ENCODE measurements at regions not wholly inside any gene's neighbourhood (a gene's known extent, or its start where the extent isn't known, plus 50 kb on each side); places are given as distances from the start of the nearest gene placed in this dataset.

- intact Hi-C loops (cut with micrococcal nuclease; ENCODE audit: unreplicated experiment): no loop called here
- Histone ChIP-seq H3K27me3 (ENCODE audit: control insufficient read depth in 1 of 2, insufficient read depth in 2 of 2, low read length in 2 of 2) (peaks cover 3 to 43% of the 10 kb centered on the region in 2 experiments; a peak in 4 of 5 replicates), H3K4me2 (ENCODE audit: low read depth, low read length) (no peak overlapping the region), H3K4me1 (ENCODE audit: insufficient read depth, low read length) (no peaks in the 10 kb centered on the region), H3K9ac (ENCODE audit: insufficient read depth, low read depth, low read length) (no peak overlapping the region), H3K79me2 (ENCODE audit: insufficient read depth, low read length) (no peaks in the 10 kb centered on the region), H3K4me3 (replicated peaks in 1 of 3; ENCODE audit: insufficient read depth in 1 of 3, low read depth in 2 of 3, low read length in 3 of 3) (no peak overlapping the region), H3K27ac (ENCODE audit: extremely low read length, insufficient read depth, low read length) (no peak overlapping the region), H4K20me1 (ENCODE audit: insufficient read depth, low read length) (no peaks in the 10 kb centered on the region), H2AFZ (ENCODE audit: low read length) (no peak overlapping the region), H3K9me3 (ENCODE audit: low read length) (no peaks in the 10 kb centered on the region), H3K36me3 (replicated peaks in 1 of 2; ENCODE audit: control insufficient read depth in 1 of 2, insufficient read depth in 2 of 2, low read length in 2 of 2) (no peaks in the 10 kb centered on the region)
- no TSS peak for BruUV-seq (replicated peaks)
- FAIRE-seq (no peak), DNase-seq (ENCODE audit: low spot score) (no peak), ATAC-seq (no peak)
- ChIA-PET CTCF (ENCODE audit: low intra/inter-chr PET ratio, low total read pairs) (no interaction called here), POLR2A (no interaction called here)
- in situ Hi-C loops (cut with HindIII; ENCODE audit: extremely low pct_ligation_motif_present, low pct_unique_long_range_greater_than_20kb): no loop called here
- WGBS (ENCODE audit: low lambda C conversion rate): 5% methylated on average over 3 of the region's 8 CpGs
- TF ChIP-seq ZSCAN21 (CRISPR knock-in tag; IDR thresholded peaks at IDR 0.05; ENCODE audit: borderline replicate concordance) (no peak), SP140L (CRISPR knock-in tag; IDR thresholded peaks at IDR 0.05; ENCODE audit: borderline replicate concordance) (no peak), ZNF251 (CRISPR knock-in tag; IDR thresholded peaks at IDR 0.05) (no peak), TEAD2 (CRISPR knock-in tag; IDR thresholded peaks at IDR 0.05) (no peak), FOXM1 (CRISPR knock-in tag; IDR thresholded peaks at IDR 0.05) (no peak), ZNF430 (CRISPR knock-in tag; IDR thresholded peaks at IDR 0.05) (no peak), TBX3 (IDR thresholded peaks at IDR 0.05; ENCODE audit: borderline replicate concordance) (no peak), ZNF460 (CRISPR knock-in tag; IDR thresholded peaks at IDR 0.05; ENCODE audit: borderline replicate concordance) (no peak), THYN1 (CRISPR knock-in tag; IDR thresholded peaks at IDR 0.05; ENCODE audit: borderline replicate concordance, low read depth) (no peak), SYNCRIP (IDR thresholded peaks at IDR 0.05; ENCODE audit: insufficient read depth, low read depth, low read length) (no peak), ZEB1 (IDR thresholded peaks at IDR 0.05; ENCODE audit: insufficient replicate concordance, low read depth) (no peak)
- TF ChIP-seq, protein P1, sequence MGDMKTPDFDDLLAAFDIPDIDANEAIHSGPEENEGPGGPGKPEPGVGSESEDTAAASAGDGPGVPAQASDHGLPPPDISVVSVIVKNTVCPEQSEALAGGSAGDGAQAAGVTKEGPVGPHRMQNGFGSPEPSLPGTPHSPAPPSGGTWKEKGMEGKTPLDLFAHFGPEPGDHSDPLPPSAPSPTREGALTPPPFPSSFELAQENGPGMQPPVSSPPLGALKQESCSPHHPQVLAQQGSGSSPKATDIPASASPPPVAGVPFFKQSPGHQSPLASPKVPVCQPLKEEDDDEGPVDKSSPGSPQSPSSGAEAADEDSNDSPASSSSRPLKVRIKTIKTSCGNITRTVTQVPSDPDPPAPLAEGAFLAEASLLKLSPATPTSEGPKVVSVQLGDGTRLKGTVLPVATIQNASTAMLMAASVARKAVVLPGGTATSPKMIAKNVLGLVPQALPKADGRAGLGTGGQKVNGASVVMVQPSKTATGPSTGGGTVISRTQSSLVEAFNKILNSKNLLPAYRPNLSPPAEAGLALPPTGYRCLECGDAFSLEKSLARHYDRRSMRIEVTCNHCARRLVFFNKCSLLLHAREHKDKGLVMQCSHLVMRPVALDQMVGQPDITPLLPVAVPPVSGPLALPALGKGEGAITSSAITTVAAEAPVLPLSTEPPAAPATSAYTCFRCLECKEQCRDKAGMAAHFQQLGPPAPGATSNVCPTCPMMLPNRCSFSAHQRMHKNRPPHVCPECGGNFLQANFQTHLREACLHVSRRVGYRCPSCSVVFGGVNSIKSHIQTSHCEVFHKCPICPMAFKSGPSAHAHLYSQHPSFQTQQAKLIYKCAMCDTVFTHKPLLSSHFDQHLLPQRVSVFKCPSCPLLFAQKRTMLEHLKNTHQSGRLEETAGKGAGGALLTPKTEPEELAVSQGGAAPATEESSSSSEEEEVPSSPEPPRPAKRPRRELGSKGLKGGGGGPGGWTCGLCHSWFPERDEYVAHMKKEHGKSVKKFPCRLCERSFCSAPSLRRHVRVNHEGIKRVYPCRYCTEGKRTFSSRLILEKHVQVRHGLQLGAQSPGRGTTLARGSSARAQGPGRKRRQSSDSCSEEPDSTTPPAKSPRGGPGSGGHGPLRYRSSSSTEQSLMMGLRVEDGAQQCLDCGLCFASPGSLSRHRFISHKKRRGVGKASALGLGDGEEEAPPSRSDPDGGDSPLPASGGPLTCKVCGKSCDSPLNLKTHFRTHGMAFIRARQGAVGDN (CRISPR knock-in tag; IDR thresholded peaks at IDR 0.05): no peak
- TF ChIP-seq, protein P2, sequence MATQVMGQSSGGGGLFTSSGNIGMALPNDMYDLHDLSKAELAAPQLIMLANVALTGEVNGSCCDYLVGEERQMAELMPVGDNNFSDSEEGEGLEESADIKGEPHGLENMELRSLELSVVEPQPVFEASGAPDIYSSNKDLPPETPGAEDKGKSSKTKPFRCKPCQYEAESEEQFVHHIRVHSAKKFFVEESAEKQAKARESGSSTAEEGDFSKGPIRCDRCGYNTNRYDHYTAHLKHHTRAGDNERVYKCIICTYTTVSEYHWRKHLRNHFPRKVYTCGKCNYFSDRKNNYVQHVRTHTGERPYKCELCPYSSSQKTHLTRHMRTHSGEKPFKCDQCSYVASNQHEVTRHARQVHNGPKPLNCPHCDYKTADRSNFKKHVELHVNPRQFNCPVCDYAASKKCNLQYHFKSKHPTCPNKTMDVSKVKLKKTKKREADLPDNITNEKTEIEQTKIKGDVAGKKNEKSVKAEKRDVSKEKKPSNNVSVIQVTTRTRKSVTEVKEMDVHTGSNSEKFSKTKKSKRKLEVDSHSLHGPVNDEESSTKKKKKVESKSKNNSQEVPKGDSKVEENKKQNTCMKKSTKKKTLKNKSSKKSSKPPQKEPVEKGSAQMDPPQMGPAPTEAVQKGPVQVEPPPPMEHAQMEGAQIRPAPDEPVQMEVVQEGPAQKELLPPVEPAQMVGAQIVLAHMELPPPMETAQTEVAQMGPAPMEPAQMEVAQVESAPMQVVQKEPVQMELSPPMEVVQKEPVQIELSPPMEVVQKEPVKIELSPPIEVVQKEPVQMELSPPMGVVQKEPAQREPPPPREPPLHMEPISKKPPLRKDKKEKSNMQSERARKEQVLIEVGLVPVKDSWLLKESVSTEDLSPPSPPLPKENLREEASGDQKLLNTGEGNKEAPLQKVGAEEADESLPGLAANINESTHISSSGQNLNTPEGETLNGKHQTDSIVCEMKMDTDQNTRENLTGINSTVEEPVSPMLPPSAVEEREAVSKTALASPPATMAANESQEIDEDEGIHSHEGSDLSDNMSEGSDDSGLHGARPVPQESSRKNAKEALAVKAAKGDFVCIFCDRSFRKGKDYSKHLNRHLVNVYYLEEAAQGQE (IDR thresholded peaks at IDR 0.05; ENCODE audit: borderline replicate concordance in 1 of 2, low read depth in 1 of 2, low read length in 2 of 2): no peak
These were observed 1492.1 kb downstream of the BRD1 start for GRCh38 chr22:48335442-48336139.

Data from HepG2 (cell line).